HG02870 (cell line): ENCODE measurements at regions not wholly inside any gene's neighbourhood (a gene's known extent, or its start where the extent isn't known, plus 50 kb on each side); places are given as distances from the start of the nearest gene placed in this dataset.

Source experiments
- ATAC-seq: cut with Tn5 transposase; IDR thresholded peaks from one replicate; pipeline ENCODE4 v1.9.1; 2021; ENCODE audit warnings: mild to moderate bottlenecking, moderate library complexity; ENCODE audit not compliant: unreplicated experiment

- no peak for ATAC-seq
Measured at GRCh38 chr21:32216293-32216692, 62.6 kb downstream of the MIS18A start.

GRCh38 chr21:32215306-32215685 is 63.6 kb downstream of the MIS18A start:
- no peak for ATAC-seq

GRCh38 chr21:32214654-32215305 is 64.1 kb downstream of the MIS18A start:
- no peak for ATAC-seq

GRCh38 chr21:32212116-32212515 is 66.7 kb downstream of the MIS18A start:
- no peak for ATAC-seq

- no peak for ATAC-seq
Measured at GRCh38 chr21:32211306-32211705, 67.5 kb downstream of the MIS18A start.

GRCh38 chr21:32209580-32209979 is 69.3 kb downstream of the MIS18A start:
- no peak for ATAC-seq

GRCh38 chr21:32207406-32207716 is 71.5 kb downstream of the MIS18A start:
- no peak for ATAC-seq

- no peak for ATAC-seq
Measured at GRCh38 chr21:32206631-32207405, 72.0 kb downstream of the MIS18A start.

- ATAC-seq: no peak
Measured at GRCh38 chr21:32203877-32204480, 74.9 kb downstream of the MIS18A start.

GRCh38 chr21:32200029-32200428 is 78.8 kb downstream of the MIS18A start:
- ATAC-seq: no peak

- ATAC-seq: no peak
Measured at GRCh38 chr21:32198384-32198783, 80.5 kb downstream of the MIS18A start.

- ATAC-seq: no peak
Measured at GRCh38 chr21:32197896-32198295, 81.0 kb downstream of the MIS18A start.

GRCh38 chr21:32196001-32196400 is 82.8 kb downstream of the MIS18A start:
- ATAC-seq: no peak

- ATAC-seq: no peak
Measured at GRCh38 chr21:32193098-32193465, 85.8 kb downstream of the MIS18A start.

GRCh38 chr21:32192291-32193097 is 86.4 kb downstream of the MIS18A start:
- ATAC-seq: no peak

GRCh38 chr21:32190493-32191144 is 88.2 kb downstream of the MIS18A start:
- no peak for ATAC-seq

- ATAC-seq: no peak
Measured at GRCh38 chr21:32189688-32190483, 89.0 kb downstream of the MIS18A start.

- ATAC-seq: no peak
Measured at GRCh38 chr21:32186804-32187203, 92.0 kb downstream of the MIS18A start.

GRCh38 chr21:32185726-32186125 is 93.1 kb downstream of the MIS18A start:
- ATAC-seq: no peak

- no peak for ATAC-seq
Measured at GRCh38 chr21:32185103-32185502, 93.7 kb downstream of the MIS18A start.
